ENCODE measurements at regions not wholly inside any gene's neighbourhood (a gene's known extent, or its start where the extent isn't known, plus 50 kb on each side); places are given as distances from the start of the nearest gene placed in this dataset.
A peak's percentile ranks its signal among the peaks of the same experiment; 100 is the strongest.

- DNase-seq (ENCODE audit: low read depth) = no peak
Observed at GRCh38 chr6:41470331-41471063, 75.7 kb upstream of the FOXP4 start.

- DNase-seq (ENCODE audit: low read depth) = no peak
Observed at GRCh38 chr6:41471064-41471895, 74.9 kb upstream of the FOXP4 start.

GRCh38 chr6:41474213-41474933 is 71.8 kb upstream of the FOXP4 start:
- DNase-seq (ENCODE audit: low read depth) = no peak

GRCh38 chr6:41475164-41475563 is 71.0 kb upstream of the FOXP4 start:
- DNase-seq (ENCODE audit: low read depth) = no peak

GRCh38 chr6:41475737-41476357 is 70.3 kb upstream of the FOXP4 start:
- no peak for DNase-seq (ENCODE audit: low read depth)

GRCh38 chr6:41476401-41476800 is 69.8 kb upstream of the FOXP4 start:
- DNase-seq (ENCODE audit: low read depth) = no peak

- DNase-seq (ENCODE audit: low read depth) = no peak
Observed at GRCh38 chr6:41477572-41477971, 68.6 kb upstream of the FOXP4 start.

GRCh38 chr6:41483943-41484342 is 62.2 kb upstream of the FOXP4 start:
- DNase-seq (ENCODE audit: low read depth) = no peak

GRCh38 chr6:41487860-41488432 is 58.2 kb upstream of the FOXP4 start:
- no peak for DNase-seq (ENCODE audit: low read depth)

- peak; percentile 55 for DNase-seq (ENCODE audit: low read depth)
Observed at GRCh38 chr6:41488433-41489119, 57.6 kb upstream of the FOXP4 start.

GRCh38 chr6:41489120-41489851 is 56.9 kb upstream of the FOXP4 start:
- DNase-seq (ENCODE audit: low read depth) = no peak

- no peak for DNase-seq (ENCODE audit: low read depth)
Observed at GRCh38 chr6:41492261-41492891, 53.8 kb upstream of the FOXP4 start.

GRCh38 chr6:41494212-41495110 is 51.7 kb upstream of the FOXP4 start:
- no peak for DNase-seq (ENCODE audit: low read depth)

All from myocyte (in vitro differentiated cells).